HepG2 (cell line): ENCODE measurements at regions not wholly inside any gene's neighbourhood (a gene's known extent, or its start where the extent isn't known, plus 50 kb on each side); places are given as distances from the start of the nearest gene placed in this dataset.

Experiments used
- ATAC-seq: fragments of 200-7000 bp; cut with Tn5 transposase; 3 replicates; pipeline ENCODE4 v1.9.1; 2020; ENCODE audit warnings: mild to moderate bottlenecking, moderate library complexity
- BruUV-seq: library from RNA; stranded (reverse); fragments of 400-500 nt; replicated peaks from 2 replicates; lab custom pipeline; 2021; lab: Mats Ljungman, UMichigan
- CTCF ChIA-PET: fragments of 300-600 bp; formaldehyde crosslinking; extraction: SDS; loops from one replicate; lab custom pipeline; 2021; ENCODE audit warnings: low total read pairs, inconsistent platforms, low intra/inter-chr PET ratio; lab: Yijun Ruan, JAX
- POLR2A ChIA-PET: fragments of 350-600 bp; sonication (Branson Sonifier 250); formaldehyde crosslinking; loops from one replicate; lab custom pipeline; 2020; ENCODE audit warnings: antibody characterized with exemption, inconsistent platforms; lab: Yijun Ruan, JAX
- DNase-seq: peaks from one replicate; pipeline ENCODE4 v3.0.0-alpha.2; 2015; ENCODE audit warnings: low spot score
- FAIRE-seq: peaks from 3 replicates; lab custom pipeline; 2011; peaks lifted over from hg19 to GRCh38; lab: Jason Lieb, UNC
- H2AFZ ChIP-seq: one replicate; pipeline ENCODE4 v1.6.1; 2011; ENCODE audit warnings: low read length, inconsistent platforms
- H3K27ac ChIP-seq: fragments of 300-600 bp; 3 replicates; pipeline ENCODE4 v1.8.0; 2011; ENCODE audit warnings: mixed run types, mild to moderate bottlenecking, mixed read lengths, low read length, inconsistent platforms; ENCODE audit not compliant: insufficient read depth; ENCODE audit errors: extremely low read length
- H3K27me3 ChIP-seq, 2 experiments: fragments of 200-600 bp in 1 of 2; 2 replicates in 1 of 2; 3 replicates in 1 of 2; pipeline versions ENCODE4 v1.6.0 to v1.8.0; 2011; ENCODE audit warnings: low read length in 2 of 2, mild to moderate bottlenecking in 2 of 2, moderate library complexity in 2 of 2, inconsistent platforms in 1 of 2; ENCODE audit not compliant: insufficient read depth in 2 of 2, control insufficient read depth in 1 of 2
- H3K36me3 ChIP-seq, 2 experiments: fragments of 200-600 bp in 1 of 2; replicated peaks in 1 of 2; 2 replicates in 1 of 2; 3 replicates in 1 of 2; pipeline versions ENCODE4 v1.5.1 to v1.8.0; 2011; ENCODE audit warnings: low read length in 2 of 2, inconsistent platforms in 1 of 2; ENCODE audit not compliant: insufficient read depth in 2 of 2, control insufficient read depth in 1 of 2
- H3K4me1 ChIP-seq: 2 replicates; pipeline ENCODE4 v1.5.1; 2012; ENCODE audit warnings: low read length, inconsistent platforms; ENCODE audit not compliant: insufficient read depth
- H3K4me2 ChIP-seq: 2 replicates; pipeline ENCODE4 v1.6.0; 2011; ENCODE audit warnings: low read depth, low read length, inconsistent platforms
- H3K4me3 ChIP-seq, 3 experiments: fragments of 200-600 bp in 1 of 3; sonication (generic), shearing (Covaris generic) in 1 of 3; replicated peaks in 1 of 3; 2 replicates each; pipeline ENCODE4 v1.5.1; 2011 to 2016; ENCODE audit warnings: low read length in 3 of 3, inconsistent platforms in 2 of 3, low read depth in 2 of 3, mild to moderate bottlenecking in 2 of 3, control low read depth in 1 of 3, mixed read lengths in 1 of 3; ENCODE audit not compliant: insufficient read depth in 1 of 3
- H3K79me2 ChIP-seq: one replicate; pipeline ENCODE4 v1.6.1; 2011; ENCODE audit warnings: low read length, inconsistent platforms; ENCODE audit not compliant: insufficient read depth
- H3K9ac ChIP-seq: 2 replicates; pipeline ENCODE4 v1.6.0; 2011; ENCODE audit warnings: mild to moderate bottlenecking, low read depth, low read length, inconsistent platforms; ENCODE audit not compliant: insufficient read depth
- H3K9me3 ChIP-seq: 2 replicates; pipeline ENCODE4 v1.5.1; 2012; ENCODE audit warnings: mild to moderate bottlenecking, low read length
- H4K20me1 ChIP-seq: 2 replicates; pipeline ENCODE4 v1.6.0; 2011; ENCODE audit warnings: inconsistent platforms, mild to moderate bottlenecking, low read length, moderate library complexity; ENCODE audit not compliant: insufficient read depth
- BCLAF1 ChIP-seq: fragments of 450-650 bp; IDR thresholded peaks from 2 replicates; pipeline ENCODE4 v1.6.1; 2017; ENCODE audit warnings: mild to moderate bottlenecking
- RARG ChIP-seq: sonication (generic); formaldehyde crosslinking; IDR thresholded peaks from 2 replicates; pipeline ENCODE4 v1.4.0; 2020; ENCODE audit warnings: low read depth, mild to moderate bottlenecking, missing genetic modification reagents
- TSC22D2 ChIP-seq: sonication (generic); formaldehyde crosslinking; IDR thresholded peaks from 2 replicates; pipeline ENCODE4 v1.5.1; 2020; ENCODE audit warnings: missing genetic modification reagents, mild to moderate bottlenecking, borderline replicate concordance
- ZC3H13 ChIP-seq: sonication (generic); formaldehyde crosslinking; IDR thresholded peaks from 2 replicates; pipeline ENCODE4 v1.8.1; 2023; ENCODE audit warnings: mild to moderate bottlenecking, missing genetic modification reagents, moderate library complexity
- ZNF34 ChIP-seq: sonication (generic); formaldehyde crosslinking; IDR thresholded peaks from 2 replicates; pipeline ENCODE4 v1.4.0; 2020; ENCODE audit warnings: mild to moderate bottlenecking, missing genetic modification reagents, borderline replicate concordance
- ZNF703 ChIP-seq: sonication (generic); formaldehyde crosslinking; IDR thresholded peaks from 2 replicates; pipeline ENCODE4 v1.5.1; 2020; ENCODE audit warnings: missing genetic modification reagents, mild to moderate bottlenecking, moderate library complexity, borderline replicate concordance
- ZNF740 ChIP-seq: sonication (generic); formaldehyde crosslinking; IDR thresholded peaks from 2 replicates; pipeline ENCODE4 v1.4.0; 2020; ENCODE audit warnings: missing genetic modification reagents
- ZNF747 ChIP-seq: sonication (generic); formaldehyde crosslinking; IDR thresholded peaks from 2 replicates; pipeline ENCODE4 v1.8.1; 2023; ENCODE audit warnings: missing genetic modification reagents, mild to moderate bottlenecking, borderline replicate concordance
- WGBS: methylation state at CpG from one replicate; pipeline ENCODE4 v1.1.6; 2017; ENCODE audit warnings: low lambda C conversion rate; 5-methylcytosine and 5-hydroxymethylcytosine counted together
- in situ Hi-C: cut with HindIII; loops from 2 replicates; pipeline ENCODE4 v1.10.0; 2017; ENCODE audit warnings: low pct_unique_long_range_greater_than_20kb; ENCODE audit not compliant: extremely low pct_ligation_motif_present
- intact Hi-C: fragments of 100-400 bp; cut with micrococcal nuclease; formaldehyde crosslinking; loops from one replicate; pipeline ENCODE4 v1.10.0; 2022; ENCODE audit not compliant: unreplicated experiment
- TF ChIP-seq, protein P1 (sequence below): sonication (generic); formaldehyde crosslinking; IDR thresholded peaks from 2 replicates; pipeline ENCODE4 v1.4.0; 2020; ENCODE audit warnings: mild to moderate bottlenecking, missing genetic modification reagents

GRCh38 chr20:55258559-55258958 is 746.8 kb downstream of the CBLN4 start (continued):
- TF ChIP-seq RARG (CRISPR knock-in tag) (no peak), ZC3H13 (CRISPR knock-in tag) (no peak), TSC22D2 (no peak), BCLAF1 (no peak), ZNF740 (CRISPR knock-in tag) (no peak), ZNF34 (CRISPR knock-in tag) (no peak)
- TF ChIP-seq, protein P1, sequence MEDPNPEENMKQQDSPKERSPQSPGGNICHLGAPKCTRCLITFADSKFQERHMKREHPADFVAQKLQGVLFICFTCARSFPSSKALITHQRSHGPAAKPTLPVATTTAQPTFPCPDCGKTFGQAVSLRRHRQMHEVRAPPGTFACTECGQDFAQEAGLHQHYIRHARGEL: no peak

- ChIA-PET CTCF (no interaction called here), POLR2A (no interaction called here)
- no peaks in the 10 kb centered on the region for H3K4me1 ChIP-seq
- no peak for FAIRE-seq
- in situ Hi-C loops: no loop called here
- TF ChIP-seq ZNF747 (CRISPR knock-in tag): no peak
- no peak for TF ChIP-seq ZNF703 (CRISPR knock-in tag)
- intact Hi-C loops: no loop called here
- no peaks in the 10 kb centered on the region for H3K27me3 ChIP-seq
- H3K9ac ChIP-seq: no peak overlapping the region
- no peak for DNase-seq
- H3K4me2 ChIP-seq: no peak overlapping the region
- H3K79me2 ChIP-seq: no peaks in the 10 kb centered on the region
- H3K9me3 ChIP-seq: peaks cover 98% of the 10 kb centered on the region
- H4K20me1 ChIP-seq: no peaks in the 10 kb centered on the region
- H3K27ac ChIP-seq: no peak overlapping the region
- 35% methylated on average over 6 of the region's 6 CpGs for WGBS
- H3K36me3 ChIP-seq: no peaks in the 10 kb centered on the region
- no TSS peak for BruUV-seq
- H3K4me3 ChIP-seq: no peak overlapping the region
- H2AFZ ChIP-seq: no peak overlapping the region
- ATAC-seq: no peak
Observed at GRCh38 chr20:55255016-55255415, 750.3 kb downstream of the CBLN4 start.
